ENCODE measurements at regions not wholly inside any gene's neighbourhood (a gene's known extent, or its start where the extent isn't known, plus 50 kb on each side); places are given as distances from the start of the nearest gene placed in this dataset.

- DNase-seq: no peak
Observed at GRCh38 chr13:111456452-111457230, 136.2 kb downstream of the TEX29 start.

DNA sequence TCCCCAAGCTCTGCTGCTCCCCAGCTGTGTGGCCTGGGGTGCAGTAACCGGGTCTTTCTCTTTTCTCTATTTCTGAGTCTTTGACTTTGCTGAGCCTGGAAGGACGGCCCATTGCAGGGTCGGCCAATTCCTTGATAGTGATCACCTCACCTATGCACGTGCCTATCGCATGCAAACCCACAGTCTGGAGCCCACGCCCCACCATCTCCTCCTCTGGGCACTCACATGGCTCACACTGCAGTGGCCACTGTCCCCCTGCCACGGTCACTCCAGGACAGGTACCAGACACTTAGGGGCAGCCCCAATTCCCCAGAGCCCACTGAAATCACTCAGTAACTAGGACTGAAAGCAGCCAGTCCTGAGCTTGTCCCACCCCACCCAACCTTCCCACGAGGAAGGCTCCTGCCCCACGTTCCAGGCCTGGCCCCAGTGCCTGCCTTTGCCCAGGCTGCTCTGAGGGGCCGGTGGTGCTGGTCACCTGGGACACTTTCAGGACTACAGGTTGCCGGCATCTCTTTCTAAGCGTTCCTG is 137.6 kb downstream of the TEX29 start:
- DNase-seq: no peak

DNA sequence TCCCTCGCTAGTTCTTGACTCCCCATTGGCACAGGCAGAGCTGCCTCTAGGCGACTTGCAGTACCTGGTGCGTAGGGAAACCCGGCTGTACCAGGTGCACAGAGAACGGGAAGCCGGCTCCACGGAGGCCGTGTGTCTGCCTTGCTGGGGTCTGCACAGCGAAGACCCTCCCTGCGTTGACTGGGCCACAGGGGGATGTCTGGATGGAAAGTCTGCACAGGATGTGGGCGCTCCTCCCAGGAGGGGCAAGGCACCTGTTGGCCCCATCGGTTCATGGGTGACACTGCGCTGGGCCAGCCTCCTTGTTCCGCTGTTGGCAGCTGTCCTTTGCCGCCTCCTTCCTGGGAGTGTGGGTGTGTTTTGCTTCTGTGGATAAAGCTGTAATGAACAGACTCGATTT is 138.3 kb downstream of the TEX29 start:
- DNase-seq: no peak

DNA sequence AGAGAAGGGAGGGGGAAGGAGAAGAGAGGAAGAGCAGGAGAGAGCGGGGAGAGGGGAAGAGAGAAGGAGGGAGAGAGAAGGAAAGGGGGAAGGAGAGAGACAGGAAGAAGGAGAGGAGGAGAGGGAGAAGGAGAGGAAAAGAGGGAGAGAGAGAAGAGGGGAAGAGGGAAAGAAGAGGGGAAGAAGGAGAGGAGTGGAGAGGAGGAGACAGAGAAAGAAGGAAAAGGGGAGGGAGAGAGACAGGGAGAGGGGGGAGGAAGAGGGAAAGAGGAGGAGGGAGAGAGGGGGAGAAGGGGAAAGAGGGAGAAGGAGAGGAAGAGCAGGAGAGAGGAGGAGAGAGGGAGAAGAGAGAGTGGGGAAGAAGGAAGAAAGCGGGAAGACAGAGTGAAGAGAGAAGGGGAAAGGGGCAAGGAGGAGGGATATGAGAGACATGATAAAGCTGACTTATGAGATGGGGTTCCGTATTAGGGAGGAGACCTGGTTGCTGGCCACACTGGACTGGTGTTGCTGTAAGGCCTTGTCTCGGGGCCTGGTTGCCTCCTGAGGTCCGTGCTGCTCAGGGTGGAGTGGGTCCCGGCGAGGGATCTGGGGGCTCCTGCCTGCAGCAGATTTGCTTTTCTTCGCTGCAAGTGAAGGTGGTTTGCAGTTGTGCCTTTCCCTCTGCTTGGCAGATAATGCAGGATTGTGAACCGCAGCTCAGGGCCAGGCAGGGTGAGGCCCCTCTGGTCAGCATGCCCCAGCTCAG is 139.5 kb downstream of the TEX29 start:
- DNase-seq: no peak

- DNase-seq: peak; percentile 76
Observed at GRCh38 chr13:111460548-111461444, 140.4 kb downstream of the TEX29 start.

DNA sequence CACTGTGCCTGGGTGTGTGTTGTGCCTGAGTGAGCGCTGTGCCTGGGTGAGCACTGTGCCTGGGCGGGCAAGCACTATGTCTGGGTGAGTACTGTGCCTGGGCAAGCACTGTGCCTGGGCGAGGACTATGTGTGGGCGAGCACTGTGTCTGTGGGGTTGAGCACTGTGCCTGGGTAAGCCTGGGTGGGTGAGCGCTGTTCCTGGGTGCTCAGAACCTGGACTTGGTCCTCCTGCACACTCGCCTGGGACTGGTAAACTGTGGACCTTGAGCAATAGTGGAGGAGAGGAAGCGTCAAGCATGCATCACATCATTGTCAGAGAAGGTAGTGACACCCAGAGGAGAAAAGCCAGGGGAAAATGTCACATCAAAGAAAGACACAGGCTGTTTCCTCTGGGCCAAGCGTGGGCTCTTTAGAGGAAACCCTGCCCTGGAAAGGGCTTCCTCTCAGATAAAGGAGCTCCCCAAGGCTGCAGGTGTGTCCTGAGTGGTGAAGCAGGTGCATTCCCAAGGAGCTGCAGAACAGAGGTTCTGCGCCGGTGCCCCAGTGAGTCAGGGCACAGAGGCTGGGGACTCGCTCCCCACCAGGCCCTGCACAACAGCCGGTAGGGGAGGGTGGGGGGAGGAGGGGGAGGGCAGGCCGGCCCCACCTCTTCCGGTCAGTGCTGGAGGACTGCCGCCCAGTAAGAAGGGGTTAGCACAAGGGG is 141.2 kb downstream of the TEX29 start:
- no peak for DNase-seq

DNA sequence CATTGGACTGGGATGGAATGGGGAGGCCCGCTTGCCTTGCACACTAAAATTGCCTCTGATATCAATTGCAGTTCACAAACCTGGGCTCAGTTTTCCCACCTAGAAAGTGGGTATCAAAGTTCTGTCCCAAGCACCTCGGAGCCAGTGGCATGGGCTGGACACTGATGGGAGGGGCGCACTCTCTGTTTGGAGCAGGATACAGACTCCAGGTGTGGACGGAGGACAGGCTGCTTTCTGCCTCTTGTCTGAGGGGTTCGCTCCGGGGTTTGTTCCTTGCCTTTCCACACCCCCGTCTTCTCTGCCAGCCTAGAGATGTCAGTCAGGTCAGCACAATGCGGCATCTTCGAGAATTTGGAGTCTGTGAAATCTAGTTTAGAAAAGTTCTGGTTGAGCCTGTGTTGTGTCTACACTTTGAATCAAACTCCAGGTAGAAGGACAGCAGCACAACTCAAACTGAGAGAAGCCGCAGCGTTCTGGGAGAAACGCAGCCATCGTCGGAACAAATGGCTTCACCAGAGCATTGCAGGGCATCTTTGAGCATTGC is 141.9 kb downstream of the TEX29 start:
- no peak for DNase-seq

DNA sequence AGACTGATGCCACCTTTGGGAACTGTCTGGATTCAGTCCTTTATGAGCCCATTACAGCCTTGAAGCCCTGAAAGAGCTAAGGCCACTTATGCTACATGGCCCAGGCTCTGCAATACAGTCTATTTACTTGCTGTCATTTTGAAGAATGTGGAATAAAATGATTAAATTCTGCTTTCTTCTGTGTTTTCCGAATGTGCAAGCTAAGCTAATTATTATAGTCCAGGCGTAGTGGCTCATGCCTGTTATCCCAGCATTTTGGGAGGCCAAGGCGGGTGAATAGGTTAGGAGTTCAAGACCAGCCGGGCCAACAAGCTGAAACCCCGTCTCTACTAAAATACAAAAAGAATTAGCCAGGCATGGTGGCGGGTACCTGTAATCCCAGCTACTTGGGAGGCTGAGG is 142.5 kb downstream of the TEX29 start:
- no peak for DNase-seq

GRCh38 chr13:111467111-111467890 is 146.9 kb downstream of the TEX29 start:
- DNase-seq: no peak

GRCh38 chr13:111468037-111468959 is 147.9 kb downstream of the TEX29 start:
- no peak for DNase-seq

DNA sequence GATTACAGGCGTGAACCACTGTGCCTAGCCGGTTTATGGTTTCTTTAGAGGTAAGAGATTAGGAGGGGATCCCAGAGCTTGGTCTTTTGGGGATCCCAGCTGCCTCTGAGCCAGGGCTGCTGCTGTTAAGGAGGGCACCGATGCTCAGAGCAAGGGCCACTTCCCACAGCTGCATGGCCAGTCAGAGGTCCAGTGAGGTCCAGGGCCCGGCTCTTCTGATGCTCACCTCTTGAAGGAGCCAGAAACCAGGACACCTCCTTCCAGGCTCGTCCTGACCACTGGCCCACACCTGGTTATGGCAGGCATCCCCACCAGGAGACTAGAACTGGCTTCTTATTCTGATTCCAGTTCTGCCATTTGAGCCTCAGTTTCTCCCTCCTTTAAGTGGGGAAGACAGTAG is 149.0 kb downstream of the TEX29 start:
- no peak for DNase-seq

DNA sequence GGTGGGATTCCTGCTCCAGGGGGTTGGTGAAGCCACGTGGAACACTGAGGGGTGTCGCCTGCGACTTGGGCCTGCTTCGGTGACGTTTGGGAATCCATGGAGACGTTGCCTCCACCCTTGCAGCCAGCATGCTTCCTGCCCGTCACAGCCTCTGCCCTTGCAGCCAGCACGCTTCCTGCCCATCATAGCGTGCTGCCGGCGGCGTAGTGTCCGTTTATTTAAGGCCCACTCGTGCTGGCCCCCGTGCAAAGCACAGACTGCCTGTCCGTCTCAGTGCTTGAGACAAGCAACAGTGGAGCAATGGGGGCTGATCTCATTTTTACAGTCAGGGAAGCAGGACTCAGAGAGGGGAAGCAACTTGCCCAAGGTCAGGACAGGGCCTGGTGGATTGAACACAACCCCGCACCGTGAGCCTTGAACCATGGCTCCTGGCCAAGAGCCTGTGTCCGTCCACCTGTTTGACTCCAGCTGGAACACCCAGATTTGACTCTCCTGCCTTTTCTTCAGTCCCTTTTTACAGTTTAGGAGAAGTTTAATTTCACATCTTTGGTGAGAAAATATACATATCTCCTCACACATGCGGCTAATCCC is 149.6 kb downstream of the TEX29 start:
- DNase-seq: no peak

- DNase-seq: no peak
Observed at GRCh38 chr13:111470933-111471332, 150.5 kb downstream of the TEX29 start.

GRCh38 chr13:111472083-111472482 is 151.6 kb downstream of the TEX29 start:
- no peak for DNase-seq

DNA sequence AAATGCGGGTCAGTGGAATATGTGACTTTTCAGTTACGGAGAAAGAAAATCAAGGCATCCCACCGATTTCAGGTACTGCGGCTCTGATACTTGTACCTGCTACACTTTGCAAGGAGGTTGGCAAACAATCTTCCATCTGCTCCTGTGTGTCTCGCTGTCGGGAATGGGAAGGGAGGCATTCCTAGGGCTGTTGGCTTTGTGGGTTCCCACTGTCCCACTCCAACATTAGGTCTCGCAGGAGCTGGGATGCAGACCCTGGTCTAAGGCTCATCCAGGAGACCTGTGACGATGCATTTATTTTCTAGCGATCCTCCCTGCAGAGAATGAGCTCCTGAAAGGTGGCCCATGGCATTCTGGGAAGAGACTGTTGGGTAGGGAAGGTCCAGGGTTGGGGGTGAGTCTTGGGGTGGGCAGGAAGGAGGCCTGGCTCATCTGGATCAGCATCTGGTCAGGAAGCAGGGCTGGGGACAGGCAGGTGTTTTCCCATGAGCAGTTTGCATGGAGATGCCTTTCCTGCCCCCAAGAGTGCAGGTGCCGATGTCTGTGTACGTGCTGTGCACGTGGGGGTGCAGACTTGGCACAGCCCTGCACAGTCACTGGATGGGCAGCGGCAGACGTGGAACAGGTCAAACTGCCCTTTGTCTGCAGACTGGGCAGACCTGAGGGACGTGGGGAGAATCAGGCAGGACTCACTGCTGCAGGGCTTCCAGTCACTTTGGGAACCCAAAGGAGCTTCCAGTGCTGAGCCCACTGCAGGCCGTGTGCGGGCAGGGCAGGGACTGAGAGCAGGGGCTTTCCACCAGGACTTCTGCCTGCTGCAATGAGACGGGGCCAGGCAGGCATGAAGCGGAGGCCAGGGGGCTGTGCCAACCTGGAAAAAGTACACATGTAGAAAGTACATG is 152.4 kb downstream of the TEX29 start:
- no peak for DNase-seq

DNA sequence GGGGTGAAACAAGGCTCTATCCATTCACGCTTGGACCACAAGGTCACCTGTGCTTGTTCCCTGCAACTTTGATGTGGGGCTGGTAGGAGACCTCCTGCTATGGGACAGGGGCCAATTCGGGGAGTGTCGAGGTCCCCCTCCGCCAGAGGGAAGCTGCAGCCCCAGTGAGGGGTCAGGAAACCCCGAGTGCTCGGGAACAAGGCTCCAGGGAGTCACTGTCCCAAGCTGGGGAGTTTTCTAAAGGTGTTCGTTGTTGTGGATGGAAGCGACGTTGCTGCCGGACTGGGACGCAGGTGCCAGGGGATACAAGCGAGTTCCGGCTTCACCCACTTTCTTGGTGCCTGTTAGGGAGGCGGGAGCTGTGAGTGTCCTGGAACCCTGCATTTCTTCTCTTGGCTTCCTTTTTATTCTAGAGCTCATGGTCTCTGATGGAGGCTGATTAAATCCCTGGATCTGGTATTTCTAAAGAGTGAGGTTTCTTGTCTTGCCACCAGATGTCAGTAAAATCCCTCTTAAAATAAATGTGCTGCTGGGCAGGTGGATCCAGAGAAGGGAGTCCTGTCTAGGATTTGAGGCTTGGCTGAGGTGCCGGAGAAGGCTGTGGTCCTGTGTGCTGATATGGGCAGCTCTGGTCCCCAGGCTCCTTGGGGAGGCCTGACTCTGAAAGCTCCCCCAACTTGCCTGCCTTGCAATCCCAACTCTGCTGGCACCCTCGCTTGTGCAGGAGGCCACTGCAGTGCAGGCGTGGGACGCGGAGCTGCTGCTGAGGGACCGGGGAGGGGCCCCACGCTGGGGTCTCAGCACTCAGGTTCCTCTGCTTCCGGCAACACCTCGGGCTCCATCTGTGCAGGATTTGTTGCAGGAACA is 153.9 kb downstream of the TEX29 start:
- DNase-seq: peak; percentile 90

GRCh38 chr13:111475488-111475887 is 155.0 kb downstream of the TEX29 start:
- DNase-seq: no peak

DNA sequence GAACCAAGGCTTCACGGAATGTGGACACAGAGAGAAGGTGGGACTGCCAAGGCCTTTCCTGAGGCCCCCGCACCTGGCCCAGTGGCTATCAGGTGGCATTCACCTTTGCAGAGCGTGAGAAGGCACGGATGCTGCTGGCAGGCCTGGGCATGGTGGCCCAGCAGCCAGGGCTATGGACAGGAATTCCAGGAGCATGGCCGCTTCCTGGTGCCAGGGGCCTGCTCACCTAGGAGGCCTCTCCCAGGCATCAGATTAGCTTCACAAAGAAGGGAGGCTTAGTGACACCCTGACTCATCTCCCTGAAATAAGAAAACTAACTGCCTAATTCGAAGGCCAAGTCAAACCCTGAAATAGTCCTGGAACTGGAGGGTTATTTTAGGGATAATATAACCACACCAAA is 155.8 kb downstream of the TEX29 start:
- DNase-seq: no peak
